Gastroesophageal sphincter (tissue), 3 donors: ENCODE measurements at regions not wholly inside any gene's neighbourhood (a gene's known extent, or its start where the extent isn't known, plus 50 kb on each side); places are given as distances from the start of the nearest gene placed in this dataset.
"Not testable (repeated sequence)": the region's sequence is repeated elsewhere in the genome, so short reads cannot be mapped to it uniquely, and the experiment has no call there.

ENCODE experiments used
- POLR2A ChIP-seq, 2 donors: fragments of 450-650 bp; IDR thresholded peaks; one replicate each; pipeline ENCODE4 v1.6.1; 2017; ENCODE audit warnings: antibody characterized with exemption in 2 of 2, mild to moderate bottlenecking in 2 of 2, moderate library complexity in 1 of 2
- POLR2AphosphoS5 ChIP-seq: sonication (generic); formaldehyde crosslinking; IDR thresholded peaks from one replicate; pipeline ENCODE4 v1.6.1; 2017; ENCODE audit warnings: antibody characterized with exemption
- TF ChIP-seq, protein P1 (sequence below), 4 experiments: fragments of 200-600 bp in 2 of 4; fragments of 450-650 bp in 2 of 4; sonication (generic) in 1 of 4; IDR thresholded peaks; one replicate each; pipeline ENCODE4 v1.5.1; 2017 to 2019; ENCODE audit warnings: antibody characterized with exemption in 4 of 4, mild to moderate bottlenecking in 2 of 4, moderate library complexity in 2 of 4

DNA sequence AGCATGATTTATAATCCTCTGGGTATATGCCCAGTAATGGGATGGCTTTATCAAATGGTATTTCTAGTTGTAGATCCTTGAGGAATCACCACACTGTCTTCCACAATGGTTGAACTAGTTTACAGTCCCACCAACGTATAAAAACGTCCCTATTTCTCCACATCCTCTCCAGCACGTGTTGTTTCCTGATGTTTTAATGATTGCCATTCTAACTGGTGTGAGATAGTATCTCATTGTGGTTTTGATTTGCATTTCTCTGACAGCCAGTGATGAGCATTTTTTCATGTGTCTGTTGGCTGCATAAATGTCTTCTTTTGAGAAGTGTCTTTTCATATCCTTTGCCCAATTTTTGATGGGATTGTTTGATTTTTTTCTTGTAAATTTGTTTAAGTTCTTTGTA is 163.5 kb downstream of the KDM5D start:
- TF ChIP-seq, protein P1, sequence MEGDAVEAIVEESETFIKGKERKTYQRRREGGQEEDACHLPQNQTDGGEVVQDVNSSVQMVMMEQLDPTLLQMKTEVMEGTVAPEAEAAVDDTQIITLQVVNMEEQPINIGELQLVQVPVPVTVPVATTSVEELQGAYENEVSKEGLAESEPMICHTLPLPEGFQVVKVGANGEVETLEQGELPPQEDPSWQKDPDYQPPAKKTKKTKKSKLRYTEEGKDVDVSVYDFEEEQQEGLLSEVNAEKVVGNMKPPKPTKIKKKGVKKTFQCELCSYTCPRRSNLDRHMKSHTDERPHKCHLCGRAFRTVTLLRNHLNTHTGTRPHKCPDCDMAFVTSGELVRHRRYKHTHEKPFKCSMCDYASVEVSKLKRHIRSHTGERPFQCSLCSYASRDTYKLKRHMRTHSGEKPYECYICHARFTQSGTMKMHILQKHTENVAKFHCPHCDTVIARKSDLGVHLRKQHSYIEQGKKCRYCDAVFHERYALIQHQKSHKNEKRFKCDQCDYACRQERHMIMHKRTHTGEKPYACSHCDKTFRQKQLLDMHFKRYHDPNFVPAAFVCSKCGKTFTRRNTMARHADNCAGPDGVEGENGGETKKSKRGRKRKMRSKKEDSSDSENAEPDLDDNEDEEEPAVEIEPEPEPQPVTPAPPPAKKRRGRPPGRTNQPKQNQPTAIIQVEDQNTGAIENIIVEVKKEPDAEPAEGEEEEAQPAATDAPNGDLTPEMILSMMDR (IDR thresholded peaks at IDR 0.05) = not testable (repeated sequence)
- TF ChIP-seq POLR2A (IDR thresholded peaks at IDR 0.05); POLR2AphosphoS5: not testable (repeated sequence)
